ENCODE measurements at regions not wholly inside any gene's neighbourhood (a gene's known extent, or its start where the extent isn't known, plus 50 kb on each side); places are given as distances from the start of the nearest gene placed in this dataset.

GRCh38 chr3:55197021-55197420 lies 269.2 kb upstream of the LRTM1 start:
- no peak for TF ChIP-seq CTCF (conservative IDR thresholded peaks at IDR 0.05; ENCODE audit: low read depth, low read length)
- TF ChIP-seq EZH2phosphoT487 (IDR thresholded peaks at IDR 0.05; ENCODE audit: borderline replicate concordance, low read length), result no peak
- no peak for TF ChIP-seq EZH2 (IDR thresholded peaks at IDR 0.05; ENCODE audit: low read length, unreplicated experiment)

All from PC-3 (cell line).